ENCODE measurements at regions not wholly inside any gene's neighbourhood (a gene's known extent, or its start where the extent isn't known, plus 50 kb on each side); places are given as distances from the start of the nearest gene placed in this dataset.
"Not testable (repeated sequence)": the region's sequence is repeated elsewhere in the genome, so short reads cannot be mapped to it uniquely, and the experiment has no call there.

- Histone ChIP-seq H3K36me3 (no peaks in the 10 kb centered on the region), H3K4me1 (no peaks in the 10 kb centered on the region), H3K4me3 (no peak overlapping the region), H3K27ac (no peak overlapping the region), H3K27me3 (no peaks in the 10 kb centered on the region), H3K9me3 (no peaks in the 10 kb centered on the region)
- TF ChIP-seq CTCF (IDR thresholded peaks at IDR 0.05), result no peak
- DNase-seq (ENCODE audit: low spot score), result no peak
Measured at GRCh38 chr18:47373465-47373864, 122.0 kb upstream of the SKOR2 start.

DNA sequence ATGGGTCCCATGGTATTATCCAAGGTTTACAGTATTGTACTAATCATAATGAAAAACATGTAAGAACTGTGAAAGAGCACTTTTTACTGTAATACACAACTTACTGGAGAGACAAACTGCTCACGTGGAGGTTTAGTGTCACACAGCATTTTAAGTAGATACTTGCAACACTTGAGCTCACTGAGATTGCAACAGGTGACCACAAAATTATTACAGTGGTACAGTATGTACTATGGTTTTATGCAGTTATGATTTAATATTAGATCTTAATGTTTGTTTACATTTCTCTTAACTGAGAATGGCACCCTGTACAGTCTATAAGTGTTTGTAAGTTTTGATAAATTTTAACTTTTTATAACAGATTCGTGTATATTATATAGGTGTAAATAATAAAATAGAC is 118.6 kb upstream of the SKOR2 start:
- no peak for DNase-seq (ENCODE audit: low spot score)
- Histone ChIP-seq H3K27ac (no peak overlapping the region), H3K9me3 (peaks cover 0 to 3% of the 10 kb centered on the region in 2 donors), H3K36me3 (no peaks in the 10 kb centered on the region), H3K27me3 (no peaks in the 10 kb centered on the region), H3K4me1 (no peaks in the 10 kb centered on the region), H3K4me3 (no peak overlapping the region)
- no peak for TF ChIP-seq CTCF (IDR thresholded peaks at IDR 0.05)

GRCh38 chr18:47354061-47354460 is 102.6 kb upstream of the SKOR2 start:
- not testable (repeated sequence) for H3K27me3 ChIP-seq; H3K36me3 ChIP-seq; H3K4me3 ChIP-seq; DNase-seq (ENCODE audit: low spot score); H3K27ac ChIP-seq; H3K9me3 ChIP-seq; H3K4me1 ChIP-seq

GRCh38 chr18:47346016-47346415 is 94.6 kb upstream of the SKOR2 start:
- Histone ChIP-seq H3K9me3 (no peaks in the 10 kb centered on the region), H3K4me1 (no peaks in the 10 kb centered on the region), H3K27ac (no peak overlapping the region), H3K27me3 (no peaks in the 10 kb centered on the region), H3K36me3 (no peaks in the 10 kb centered on the region), H3K4me3 (no peak overlapping the region)
- no peak for DNase-seq (ENCODE audit: low spot score)
- TF ChIP-seq CTCF (IDR thresholded peaks at IDR 0.05), result no peak

- DNase-seq (ENCODE audit: low spot score), result no peak
- H3K27me3 ChIP-seq, result no peaks in the 10 kb centered on the region
- H3K36me3 ChIP-seq, result no peaks in the 10 kb centered on the region
- H3K4me1 ChIP-seq, result no peaks in the 10 kb centered on the region
- TF ChIP-seq CTCF (IDR thresholded peaks at IDR 0.05), result no peak
- H3K27ac ChIP-seq, result no peak overlapping the region
- H3K4me3 ChIP-seq, result no peak overlapping the region
- H3K9me3 ChIP-seq, result no peaks in the 10 kb centered on the region
Measured at GRCh38 chr18:47345291-47345690, 93.8 kb upstream of the SKOR2 start.

DNA sequence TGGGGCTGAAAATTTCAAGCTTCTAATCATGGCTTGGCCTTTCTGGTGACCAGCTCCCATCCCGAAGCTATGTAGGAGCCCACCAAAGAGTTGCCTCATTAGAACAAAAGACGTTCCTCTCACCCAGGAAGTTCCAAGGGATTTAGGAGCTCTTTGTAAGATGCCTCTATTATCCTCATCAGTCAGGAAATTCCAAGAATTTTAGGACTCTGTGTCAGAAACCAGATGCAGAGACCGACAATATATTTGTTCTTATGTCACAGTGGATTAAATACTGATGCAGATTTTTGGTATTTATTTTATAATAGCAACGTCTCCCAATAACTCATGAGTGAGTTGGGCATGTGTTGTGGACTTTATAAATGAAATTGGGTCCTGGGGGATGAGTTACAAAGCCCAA is 91.8 kb upstream of the SKOR2 start:
- no peak for DNase-seq (ENCODE audit: low spot score)
- H3K4me1 ChIP-seq, result no peaks in the 10 kb centered on the region
- H3K27ac ChIP-seq, result no peak overlapping the region
- H3K27me3 ChIP-seq, result no peaks in the 10 kb centered on the region
- H3K9me3 ChIP-seq, result no peaks in the 10 kb centered on the region
- no peaks in the 10 kb centered on the region for H3K36me3 ChIP-seq
- TF ChIP-seq CTCF (IDR thresholded peaks at IDR 0.05), result no peak
- H3K4me3 ChIP-seq, result no peak overlapping the region

All from right atrium auricular region (tissue), 2 donors.